SU-DHL-6 (cell line): ENCODE measurements at regions not wholly inside any gene's neighbourhood (a gene's known extent, or its start where the extent isn't known, plus 50 kb on each side); places are given as distances from the start of the nearest gene placed in this dataset.

Source experiments
- H2AFZ ChIP-seq: fragments of 200-600 bp; sonication (generic); 2 replicates; pipeline ENCODE4 v1.6.1; 2014; ENCODE audit warnings: low read depth, mild to moderate bottlenecking, moderate library complexity, mixed read lengths, antibody characterized with exemption, low read length; ENCODE audit not compliant: severe bottlenecking
- H3F3A ChIP-seq: fragments of 200-600 bp; shearing (Covaris generic); 2 replicates; pipeline ENCODE4 v1.6.0; 2016; ENCODE audit warnings: antibody characterized with exemption, mild to moderate bottlenecking; ENCODE audit not compliant: insufficient read depth
- H3K27ac ChIP-seq: fragments of 200-600 bp; sonication (generic); 2 replicates; pipeline ENCODE4 v1.5.1; 2016; ENCODE audit warnings: low read depth, mild to moderate bottlenecking, low read length, moderate library complexity, mixed read lengths
- H3K27me3 ChIP-seq: fragments of 200-600 bp; sonication (generic), shearing (Covaris generic); 2 replicates; pipeline ENCODE4 v1.6.0; 2014; ENCODE audit warnings: mild to moderate bottlenecking, low read length
- H3K36me3 ChIP-seq: fragments of 200-600 bp; sonication (generic); 2 replicates; pipeline ENCODE4 v1.6.1; 2014; ENCODE audit warnings: mild to moderate bottlenecking, low read length, mixed read lengths
- H3K4me2 ChIP-seq: fragments of 300-600, 200-600 bp; shearing (Covaris generic), sonication (generic); 2 replicates; pipeline ENCODE4 v1.6.0; 2014; ENCODE audit warnings: low read length, low read depth, mild to moderate bottlenecking; ENCODE audit not compliant: poor library complexity, severe bottlenecking
- H3K4me3 ChIP-seq: fragments of 200-600 bp; sonication (generic); 2 replicates; pipeline ENCODE4 v1.5.1; 2014; ENCODE audit warnings: antibody characterized with exemption, low read length, mild to moderate bottlenecking, mixed read lengths; ENCODE audit not compliant: insufficient read depth, poor library complexity, severe bottlenecking
- H3K79me2 ChIP-seq: fragments of 200-600 bp; sonication (generic); 2 replicates; pipeline ENCODE4 v1.6.1; 2014; ENCODE audit warnings: mild to moderate bottlenecking, low read length, moderate library complexity; ENCODE audit not compliant: insufficient read depth
- H3K9ac ChIP-seq: fragments of 200-600 bp; sonication (generic); 2 replicates; pipeline ENCODE4 v1.7.0; 2014; ENCODE audit warnings: mild to moderate bottlenecking, low read length
- H3K9me2 ChIP-seq: fragments of 200-600 bp; sonication (generic); replicated peaks from 2 replicates; pipeline ENCODE4 v1.6.1; 2014; ENCODE audit warnings: low read length; ENCODE audit not compliant: insufficient read depth
- H3K9me3 ChIP-seq: fragments of 200-600 bp; sonication (generic); 2 replicates; pipeline ENCODE4 v1.6.1; 2014; ENCODE audit warnings: low read length, mixed read lengths; ENCODE audit not compliant: insufficient read depth
- H4K20me1 ChIP-seq: fragments of 200-600 bp; sonication (generic); 2 replicates; pipeline ENCODE4 v1.6.1; 2014; ENCODE audit warnings: low read depth, mild to moderate bottlenecking, antibody characterized with exemption, low read length, moderate library complexity, mixed read lengths
- CTCF ChIP-seq: fragments of 200-600 bp; sonication (generic); IDR thresholded peaks from one replicate; pipeline ENCODE4 v1.5.1; 2017; ENCODE audit warnings: antibody characterized with exemption, mild to moderate bottlenecking, low read length, moderate library complexity; ENCODE audit not compliant: insufficient read depth, poor library complexity, severe bottlenecking
- EZH2phosphoT487 ChIP-seq: fragments of 200-600 bp; sonication (generic), shearing (Covaris generic); conservative IDR thresholded peaks from 2 replicates; pipeline ENCODE4 v1.6.1; 2018; ENCODE audit warnings: mild to moderate bottlenecking, antibody characterized with exemption, low read length, moderate library complexity, mixed read lengths

- no peak overlapping the region for H3K4me2 ChIP-seq
- H3F3A ChIP-seq: no peaks in the 10 kb centered on the region
- no peaks in the 10 kb centered on the region for H4K20me1 ChIP-seq
- H3K36me3 ChIP-seq: no peaks in the 10 kb centered on the region
- no peak overlapping the region for H2AFZ ChIP-seq
- no peak overlapping the region for H3K9ac ChIP-seq
- no peaks in the 10 kb centered on the region for H3K27me3 ChIP-seq
- TF ChIP-seq EZH2phosphoT487 (no peak), CTCF (no peak)
- H3K27ac ChIP-seq: no peak overlapping the region
- H3K9me3 ChIP-seq: no peaks in the 10 kb centered on the region
- H3K79me2 ChIP-seq: no peaks in the 10 kb centered on the region
- no peak overlapping the region for H3K4me3 ChIP-seq
- no peaks in the 10 kb centered on the region for H3K9me2 ChIP-seq
Measured at GRCh38 chr5:174623018-174623417, 101.4 kb upstream of the MSX2 start.

- no peaks in the 10 kb centered on the region for H3K27me3 ChIP-seq
- H3K27ac ChIP-seq: no peak overlapping the region
- no peaks in the 10 kb centered on the region for H3F3A ChIP-seq
- no peak overlapping the region for H3K4me3 ChIP-seq
- no peaks in the 10 kb centered on the region for H3K9me3 ChIP-seq
- no peaks in the 10 kb centered on the region for H3K79me2 ChIP-seq
- no peak overlapping the region for H3K9ac ChIP-seq
- no peaks in the 10 kb centered on the region for H3K9me2 ChIP-seq
- H3K36me3 ChIP-seq: no peaks in the 10 kb centered on the region
- H4K20me1 ChIP-seq: no peaks in the 10 kb centered on the region
- H3K4me2 ChIP-seq: no peak overlapping the region
- no peak for TF ChIP-seq CTCF
- TF ChIP-seq EZH2phosphoT487: no peak
- H2AFZ ChIP-seq: no peak overlapping the region
Measured at GRCh38 chr5:174623433-174624019, 100.9 kb upstream of the MSX2 start.

GRCh38 chr5:174624733-174625522 lies 99.5 kb upstream of the MSX2 start:
- Histone ChIP-seq H4K20me1 (no peaks in the 10 kb centered on the region), H3K4me3 (no peak overlapping the region), H3K27me3 (no peaks in the 10 kb centered on the region), H3K4me2 (no peak overlapping the region), H3K9ac (no peak overlapping the region), H3K79me2 (no peaks in the 10 kb centered on the region), H3K36me3 (no peaks in the 10 kb centered on the region), H3F3A (no peaks in the 10 kb centered on the region), H3K9me2 (no peaks in the 10 kb centered on the region), H3K27ac (no peak overlapping the region), H3K9me3 (no peaks in the 10 kb centered on the region), H2AFZ (no peak overlapping the region)
- TF ChIP-seq EZH2phosphoT487 (no peak), CTCF (no peak)
